ENCODE measurements at regions not wholly inside any gene's neighbourhood (a gene's known extent, or its start where the extent isn't known, plus 50 kb on each side); places are given as distances from the start of the nearest gene placed in this dataset.

GRCh38 chr2:181404472-181404871 lies 52.7 kb upstream of the ITGA4 start:
- Histone ChIP-seq H3K4me1 (no peaks in the 10 kb centered on the region), H3K27me3 (no peaks in the 10 kb centered on the region), H3K27ac (replicated peaks in 1 of 4) (no peak overlapping the region), H3K36me3 (no peaks in the 10 kb centered on the region), H3K9me3 (no peaks in the 10 kb centered on the region), H3K4me3 (no peak overlapping the region)
- no peak for DNase-seq (ENCODE audit: extremely low spot score)
- intact Hi-C loops (cut with DNase I) = no loop called here
- 89% methylated on average over 1 of the region's 1 CpG for WGBS
- no peak for TF ChIP-seq POLR2AphosphoS5 (IDR thresholded peaks at IDR 0.05)
- no peak for TF ChIP-seq EP300 (IDR thresholded peaks at IDR 0.05)
- TF ChIP-seq, protein P1, sequence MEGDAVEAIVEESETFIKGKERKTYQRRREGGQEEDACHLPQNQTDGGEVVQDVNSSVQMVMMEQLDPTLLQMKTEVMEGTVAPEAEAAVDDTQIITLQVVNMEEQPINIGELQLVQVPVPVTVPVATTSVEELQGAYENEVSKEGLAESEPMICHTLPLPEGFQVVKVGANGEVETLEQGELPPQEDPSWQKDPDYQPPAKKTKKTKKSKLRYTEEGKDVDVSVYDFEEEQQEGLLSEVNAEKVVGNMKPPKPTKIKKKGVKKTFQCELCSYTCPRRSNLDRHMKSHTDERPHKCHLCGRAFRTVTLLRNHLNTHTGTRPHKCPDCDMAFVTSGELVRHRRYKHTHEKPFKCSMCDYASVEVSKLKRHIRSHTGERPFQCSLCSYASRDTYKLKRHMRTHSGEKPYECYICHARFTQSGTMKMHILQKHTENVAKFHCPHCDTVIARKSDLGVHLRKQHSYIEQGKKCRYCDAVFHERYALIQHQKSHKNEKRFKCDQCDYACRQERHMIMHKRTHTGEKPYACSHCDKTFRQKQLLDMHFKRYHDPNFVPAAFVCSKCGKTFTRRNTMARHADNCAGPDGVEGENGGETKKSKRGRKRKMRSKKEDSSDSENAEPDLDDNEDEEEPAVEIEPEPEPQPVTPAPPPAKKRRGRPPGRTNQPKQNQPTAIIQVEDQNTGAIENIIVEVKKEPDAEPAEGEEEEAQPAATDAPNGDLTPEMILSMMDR (IDR thresholded peaks at IDR 0.05) = no peak
- no peak for TF ChIP-seq POLR2A (IDR thresholded peaks at IDR 0.05; ENCODE audit: low read depth)

DNA sequence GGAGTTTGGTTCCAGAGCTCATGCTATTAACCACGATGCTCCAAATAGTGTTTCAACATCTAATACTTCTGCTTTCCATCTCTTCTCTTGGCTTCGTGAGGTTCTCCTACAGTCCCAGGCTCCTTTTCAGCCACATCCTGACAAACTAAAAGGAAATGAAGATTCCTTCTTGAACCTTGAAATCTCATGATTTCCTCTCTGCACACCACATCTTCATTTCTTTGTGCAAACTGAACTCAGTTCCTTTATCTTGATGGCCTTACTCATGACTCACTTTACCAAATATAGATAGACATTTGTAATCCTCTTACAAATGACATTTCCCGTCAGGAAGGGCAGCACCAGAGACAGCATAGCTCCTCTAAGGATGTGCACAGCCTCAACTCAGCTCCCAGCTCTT lies 50.0 kb upstream of the ITGA4 start:
- H3K27ac ChIP-seq (replicated peaks in 1 of 4) = no peak overlapping the region
- DNase-seq (ENCODE audit: extremely low spot score) = no peak
- no peaks in the 10 kb centered on the region for H3K27me3 ChIP-seq
- intact Hi-C loops (cut with DNase I) = no loop called here
- H3K9me3 ChIP-seq = no peaks in the 10 kb centered on the region
- H3K4me1 ChIP-seq = no peaks in the 10 kb centered on the region
- 79% methylated on average over 3 of the region's 3 CpGs for WGBS
- no peaks in the 10 kb centered on the region for H3K36me3 ChIP-seq
- H3K4me3 ChIP-seq = no peak overlapping the region
- TF ChIP-seq POLR2A (IDR thresholded peaks at IDR 0.05; ENCODE audit: low read depth) (no peak), EP300 (IDR thresholded peaks at IDR 0.05) (no peak), POLR2AphosphoS5 (IDR thresholded peaks at IDR 0.05) (no peak)
- TF ChIP-seq, protein P1 (IDR thresholded peaks at IDR 0.05) = no peak

Small RNAs in the stretch of these regions (small RNA-seq; reads per million reads assigned to genes)
- 0 reads per million in 3 donors for gene MIR4437

All from esophagus muscularis mucosa (tissue), 4 donors.